Liver (tissue), 8 donors: ENCODE measurements at regions not wholly inside any gene's neighbourhood (a gene's known extent, or its start where the extent isn't known, plus 50 kb on each side); places are given as distances from the start of the nearest gene placed in this dataset.

Experiments used
- DNase-seq: peaks from one replicate; pipeline ENCODE4 v3.0.0-alpha.2; 2017; ENCODE audit warnings: low spot score
- H3K27ac ChIP-seq, 2 donors: one replicate each; pipeline ENCODE4 v1.7.0; 2013; ENCODE audit warnings: inconsistent platforms in 2 of 2, low read length in 2 of 2, control low read depth in 1 of 2, low read depth in 1 of 2, mild to moderate bottlenecking in 1 of 2
- H3K27me3 ChIP-seq, 4 donors: one replicate each; pipeline versions ENCODE4 v1.6.1 to v1.7.0; 2013; ENCODE audit warnings: low read length in 3 of 4, inconsistent platforms in 1 of 4, mild to moderate bottlenecking in 1 of 4, moderate library complexity in 1 of 4; ENCODE audit not compliant: control insufficient read depth in 4 of 4, insufficient read depth in 4 of 4
- H3K36me3 ChIP-seq, 4 donors: one replicate each; pipeline versions ENCODE4 v1.6.1 to v1.7.0; 2013; ENCODE audit warnings: low read length in 3 of 4, mild to moderate bottlenecking in 3 of 4, low read depth in 1 of 4, moderate library complexity in 1 of 4; ENCODE audit not compliant: control insufficient read depth in 4 of 4, insufficient read depth in 3 of 4
- H3K4me1 ChIP-seq, 4 donors: one replicate each; pipeline versions ENCODE4 v1.6.1 to v1.7.0; 2013; ENCODE audit warnings: low read length in 3 of 4, mild to moderate bottlenecking in 3 of 4, moderate library complexity in 1 of 4; ENCODE audit not compliant: control insufficient read depth in 4 of 4, insufficient read depth in 4 of 4
- H3K4me3 ChIP-seq, 3 donors: one replicate each; pipeline versions ENCODE4 v1.6.1 to v1.7.0; 2013; ENCODE audit warnings: low read length in 3 of 3, control low read depth in 1 of 3, low read depth in 1 of 3, mild to moderate bottlenecking in 1 of 3
- H3K9ac ChIP-seq, 2 donors: one replicate each; pipeline ENCODE4 v1.7.0; 2013; ENCODE audit warnings: low read length in 2 of 2, mild to moderate bottlenecking in 2 of 2, moderate library complexity in 2 of 2, control low read depth in 1 of 2, low read depth in 1 of 2
- H3K9me3 ChIP-seq, 4 donors: one replicate each; pipeline versions ENCODE4 v1.6.1 to v1.7.0; 2013; ENCODE audit warnings: low read length in 3 of 4; ENCODE audit not compliant: control insufficient read depth in 4 of 4
- EGR1 ChIP-seq, 2 donors: IDR thresholded peaks; 2 replicates each; pipeline ENCODE4 v1.6.1; 2016 to 2018; ENCODE audit warnings: antibody characterized with exemption in 2 of 2, low read depth in 2 of 2
- FOXA1 ChIP-seq: IDR thresholded peaks from 2 replicates; pipeline ENCODE4 v1.6.1; 2016; ENCODE audit warnings: antibody characterized with exemption
- HNF4A ChIP-seq, 2 donors: conservative IDR thresholded peaks; 2 replicates each; pipeline ENCODE4 v1.6.1; 2016; ENCODE audit warnings: antibody characterized with exemption in 2 of 2, mild to moderate bottlenecking in 2 of 2
- JUND ChIP-seq, 2 donors: IDR thresholded peaks; 2 replicates each; pipeline ENCODE4 v1.6.1; 2016; ENCODE audit warnings: antibody characterized with exemption in 2 of 2
- NR2F2 ChIP-seq: IDR thresholded peaks from 2 replicates; pipeline ENCODE4 v1.6.1; 2016; ENCODE audit warnings: antibody characterized with exemption
- RAD21 ChIP-seq, 2 donors: IDR thresholded peaks; 2 replicates each; pipeline ENCODE4 v1.6.1; 2016; ENCODE audit warnings: antibody characterized with exemption in 2 of 2, mild to moderate bottlenecking in 2 of 2
- TAF1 ChIP-seq: conservative IDR thresholded peaks from 2 replicates; pipeline ENCODE4 v1.6.1; 2016; ENCODE audit warnings: antibody characterized with exemption, mild to moderate bottlenecking
- YY1 ChIP-seq: IDR thresholded peaks from 2 replicates; pipeline ENCODE4 v1.6.1; 2016; ENCODE audit warnings: antibody characterized with exemption, mild to moderate bottlenecking
- WGBS: extraction: QIAGEN DNeasy Blood & Tissue Kit; methylation state at CpG from one replicate; pipeline ENCODE4 v1.1.7; 2013; 5-methylcytosine and 5-hydroxymethylcytosine counted together
- TF ChIP-seq, protein P1 (sequence below): IDR thresholded peaks from 2 replicates; pipeline ENCODE4 v1.6.1; 2016; ENCODE audit warnings: antibody characterized with exemption
- TF ChIP-seq, protein P2 (sequence below): IDR thresholded peaks from 2 replicates; pipeline ENCODE4 v1.6.1; 2016; ENCODE audit warnings: antibody characterized with exemption
- TF ChIP-seq, protein P3 (sequence below): IDR thresholded peaks from 2 replicates; pipeline ENCODE4 v1.6.1; 2016; ENCODE audit warnings: antibody characterized with exemption, mild to moderate bottlenecking
- TF ChIP-seq, protein P4 (sequence below): fragments of 150-350 bp; IDR thresholded peaks from 2 replicates; pipeline ENCODE4 v1.5.1; 2017; ENCODE audit warnings: improper control_type of control experiment, low read depth, low read length; ENCODE audit not compliant: missing input control
- TF ChIP-seq, protein P5 (sequence below): IDR thresholded peaks from 2 replicates; pipeline ENCODE4 v1.6.1; 2016; ENCODE audit warnings: antibody characterized with exemption
- donor health status: healthy.
- donor health status: healthy.
- donor health status: healthy.
- donor health status: healthy.
- donor health status: healthy.

DNA sequence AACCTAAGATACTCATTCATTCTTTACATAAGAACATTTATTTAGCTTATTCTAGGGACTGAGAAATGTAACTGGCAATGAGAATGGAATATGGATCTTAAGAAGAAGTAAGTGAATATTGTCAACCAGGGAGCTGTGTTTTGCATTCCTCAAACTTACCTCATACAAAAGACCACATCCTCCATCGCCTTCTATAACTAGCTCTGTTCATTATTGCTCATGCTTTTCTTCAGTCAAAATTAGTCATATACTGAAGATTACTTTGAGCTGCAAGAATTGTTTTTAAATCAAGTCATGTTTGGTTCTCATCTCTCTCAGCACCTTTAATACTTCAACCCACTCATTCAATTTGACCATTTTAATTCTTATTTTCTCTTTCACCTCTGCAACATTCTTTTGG, 140.3 kb upstream of the RASA1 start:
- 76% methylated on average over 1 of the region's 1 CpG for WGBS

More for the DNA sequence above, 140.3 kb upstream of the RASA1 start:
- H3K36me3 ChIP-seq = no peaks in the 10 kb centered on the region
- peaks cover 0 to 3% (median 0%) of the 10 kb centered on the region in 4 donors for H3K27me3 ChIP-seq
- H3K9me3 ChIP-seq = no peaks in the 10 kb centered on the region
- no peak overlapping the region for H3K27ac ChIP-seq
- no peak overlapping the region for H3K4me3 ChIP-seq
- TF ChIP-seq, protein P1, sequence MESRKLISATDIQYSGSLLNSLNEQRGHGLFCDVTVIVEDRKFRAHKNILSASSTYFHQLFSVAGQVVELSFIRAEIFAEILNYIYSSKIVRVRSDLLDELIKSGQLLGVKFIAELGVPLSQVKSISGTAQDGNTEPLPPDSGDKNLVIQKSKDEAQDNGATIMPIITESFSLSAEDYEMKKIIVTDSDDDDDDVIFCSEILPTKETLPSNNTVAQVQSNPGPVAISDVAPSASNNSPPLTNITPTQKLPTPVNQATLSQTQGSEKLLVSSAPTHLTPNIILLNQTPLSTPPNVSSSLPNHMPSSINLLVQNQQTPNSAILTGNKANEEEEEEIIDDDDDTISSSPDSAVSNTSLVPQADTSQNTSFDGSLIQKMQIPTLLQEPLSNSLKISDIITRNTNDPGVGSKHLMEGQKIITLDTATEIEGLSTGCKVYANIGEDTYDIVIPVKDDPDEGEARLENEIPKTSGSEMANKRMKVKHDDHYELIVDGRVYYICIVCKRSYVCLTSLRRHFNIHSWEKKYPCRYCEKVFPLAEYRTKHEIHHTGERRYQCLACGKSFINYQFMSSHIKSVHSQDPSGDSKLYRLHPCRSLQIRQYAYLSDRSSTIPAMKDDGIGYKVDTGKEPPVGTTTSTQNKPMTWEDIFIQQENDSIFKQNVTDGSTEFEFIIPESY = no peak
- TF ChIP-seq EGR1 (IDR thresholded peaks at IDR 0.05; ENCODE audit: low read depth in 2 of 2) = no peak
- TF ChIP-seq JUND (IDR thresholded peaks at IDR 0.05) = no peak
- TF ChIP-seq RAD21 (IDR thresholded peaks at IDR 0.05) = no peak
- no peak for TF ChIP-seq NR2F2
- TF ChIP-seq YY1 = no peak
- TF ChIP-seq, protein P2, sequence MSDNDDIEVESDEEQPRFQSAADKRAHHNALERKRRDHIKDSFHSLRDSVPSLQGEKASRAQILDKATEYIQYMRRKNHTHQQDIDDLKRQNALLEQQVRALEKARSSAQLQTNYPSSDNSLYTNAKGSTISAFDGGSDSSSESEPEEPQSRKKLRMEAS = no peak
- TF ChIP-seq, protein P3, sequence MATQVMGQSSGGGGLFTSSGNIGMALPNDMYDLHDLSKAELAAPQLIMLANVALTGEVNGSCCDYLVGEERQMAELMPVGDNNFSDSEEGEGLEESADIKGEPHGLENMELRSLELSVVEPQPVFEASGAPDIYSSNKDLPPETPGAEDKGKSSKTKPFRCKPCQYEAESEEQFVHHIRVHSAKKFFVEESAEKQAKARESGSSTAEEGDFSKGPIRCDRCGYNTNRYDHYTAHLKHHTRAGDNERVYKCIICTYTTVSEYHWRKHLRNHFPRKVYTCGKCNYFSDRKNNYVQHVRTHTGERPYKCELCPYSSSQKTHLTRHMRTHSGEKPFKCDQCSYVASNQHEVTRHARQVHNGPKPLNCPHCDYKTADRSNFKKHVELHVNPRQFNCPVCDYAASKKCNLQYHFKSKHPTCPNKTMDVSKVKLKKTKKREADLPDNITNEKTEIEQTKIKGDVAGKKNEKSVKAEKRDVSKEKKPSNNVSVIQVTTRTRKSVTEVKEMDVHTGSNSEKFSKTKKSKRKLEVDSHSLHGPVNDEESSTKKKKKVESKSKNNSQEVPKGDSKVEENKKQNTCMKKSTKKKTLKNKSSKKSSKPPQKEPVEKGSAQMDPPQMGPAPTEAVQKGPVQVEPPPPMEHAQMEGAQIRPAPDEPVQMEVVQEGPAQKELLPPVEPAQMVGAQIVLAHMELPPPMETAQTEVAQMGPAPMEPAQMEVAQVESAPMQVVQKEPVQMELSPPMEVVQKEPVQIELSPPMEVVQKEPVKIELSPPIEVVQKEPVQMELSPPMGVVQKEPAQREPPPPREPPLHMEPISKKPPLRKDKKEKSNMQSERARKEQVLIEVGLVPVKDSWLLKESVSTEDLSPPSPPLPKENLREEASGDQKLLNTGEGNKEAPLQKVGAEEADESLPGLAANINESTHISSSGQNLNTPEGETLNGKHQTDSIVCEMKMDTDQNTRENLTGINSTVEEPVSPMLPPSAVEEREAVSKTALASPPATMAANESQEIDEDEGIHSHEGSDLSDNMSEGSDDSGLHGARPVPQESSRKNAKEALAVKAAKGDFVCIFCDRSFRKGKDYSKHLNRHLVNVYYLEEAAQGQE = no peak
- TF ChIP-seq, protein P4, sequence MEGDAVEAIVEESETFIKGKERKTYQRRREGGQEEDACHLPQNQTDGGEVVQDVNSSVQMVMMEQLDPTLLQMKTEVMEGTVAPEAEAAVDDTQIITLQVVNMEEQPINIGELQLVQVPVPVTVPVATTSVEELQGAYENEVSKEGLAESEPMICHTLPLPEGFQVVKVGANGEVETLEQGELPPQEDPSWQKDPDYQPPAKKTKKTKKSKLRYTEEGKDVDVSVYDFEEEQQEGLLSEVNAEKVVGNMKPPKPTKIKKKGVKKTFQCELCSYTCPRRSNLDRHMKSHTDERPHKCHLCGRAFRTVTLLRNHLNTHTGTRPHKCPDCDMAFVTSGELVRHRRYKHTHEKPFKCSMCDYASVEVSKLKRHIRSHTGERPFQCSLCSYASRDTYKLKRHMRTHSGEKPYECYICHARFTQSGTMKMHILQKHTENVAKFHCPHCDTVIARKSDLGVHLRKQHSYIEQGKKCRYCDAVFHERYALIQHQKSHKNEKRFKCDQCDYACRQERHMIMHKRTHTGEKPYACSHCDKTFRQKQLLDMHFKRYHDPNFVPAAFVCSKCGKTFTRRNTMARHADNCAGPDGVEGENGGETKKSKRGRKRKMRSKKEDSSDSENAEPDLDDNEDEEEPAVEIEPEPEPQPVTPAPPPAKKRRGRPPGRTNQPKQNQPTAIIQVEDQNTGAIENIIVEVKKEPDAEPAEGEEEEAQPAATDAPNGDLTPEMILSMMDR = no peak
- TF ChIP-seq TAF1 = no peak
- TF ChIP-seq, protein P5, sequence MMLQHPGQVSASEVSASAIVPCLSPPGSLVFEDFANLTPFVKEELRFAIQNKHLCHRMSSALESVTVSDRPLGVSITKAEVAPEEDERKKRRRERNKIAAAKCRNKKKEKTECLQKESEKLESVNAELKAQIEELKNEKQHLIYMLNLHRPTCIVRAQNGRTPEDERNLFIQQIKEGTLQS = no peak
- no peak for TF ChIP-seq FOXA1
- no peak for TF ChIP-seq HNF4A (conservative IDR thresholded peaks at IDR 0.05)
- no peak overlapping the region for H3K9ac ChIP-seq
- H3K4me1 ChIP-seq = no peaks in the 10 kb centered on the region
- no peak for DNase-seq
